GM18870 (cell line): ENCODE measurements at regions not wholly inside any gene's neighbourhood (a gene's known extent, or its start where the extent isn't known, plus 50 kb on each side); places are given as distances from the start of the nearest gene placed in this dataset.

Source experiments
- ATAC-seq: cut with Tn5 transposase; IDR thresholded peaks from one replicate; pipeline ENCODE4 v1.9.1; 2021; ENCODE audit warnings: moderate library complexity; ENCODE audit not compliant: unreplicated experiment

DNA sequence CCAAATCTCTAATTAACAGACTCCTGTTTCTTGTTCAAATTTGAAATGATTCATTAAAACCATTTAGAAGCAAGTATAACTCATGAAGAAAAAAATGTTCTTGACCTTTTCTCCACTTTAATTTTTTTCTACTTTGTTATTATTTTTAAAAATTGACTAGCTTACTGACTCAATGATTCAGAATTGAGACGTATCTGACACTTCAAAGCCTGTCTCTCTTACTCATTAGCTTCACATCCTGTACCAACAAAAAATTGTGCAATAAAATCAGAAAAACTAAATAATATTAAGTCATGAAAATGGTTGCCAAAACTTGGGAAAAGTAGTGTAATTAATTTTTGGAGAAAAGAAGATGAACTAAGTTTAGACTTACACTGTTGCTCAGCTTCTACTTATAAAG is 331.2 kb downstream of the SLC16A7 start:
- no peak for ATAC-seq

DNA sequence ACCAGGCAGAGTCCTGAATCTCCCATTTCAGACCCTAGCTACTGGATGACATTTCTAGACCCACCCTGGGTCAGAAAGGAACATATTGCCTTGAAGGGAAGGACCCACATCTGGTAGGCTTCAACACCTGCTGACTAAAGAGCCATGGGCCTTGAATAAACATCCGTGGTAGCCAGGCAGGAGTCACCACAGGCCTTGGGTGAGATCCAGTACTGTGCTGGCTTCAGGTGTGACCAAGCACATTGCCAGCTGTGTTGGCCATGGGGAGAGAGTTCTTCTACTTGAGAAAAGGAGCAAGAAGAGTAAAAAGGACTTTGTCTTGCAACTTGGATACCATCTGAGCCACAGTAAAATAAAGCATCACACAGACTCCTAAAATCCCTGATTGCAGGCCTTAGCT is 332.6 kb downstream of the SLC16A7 start:
- ATAC-seq = no peak

DNA sequence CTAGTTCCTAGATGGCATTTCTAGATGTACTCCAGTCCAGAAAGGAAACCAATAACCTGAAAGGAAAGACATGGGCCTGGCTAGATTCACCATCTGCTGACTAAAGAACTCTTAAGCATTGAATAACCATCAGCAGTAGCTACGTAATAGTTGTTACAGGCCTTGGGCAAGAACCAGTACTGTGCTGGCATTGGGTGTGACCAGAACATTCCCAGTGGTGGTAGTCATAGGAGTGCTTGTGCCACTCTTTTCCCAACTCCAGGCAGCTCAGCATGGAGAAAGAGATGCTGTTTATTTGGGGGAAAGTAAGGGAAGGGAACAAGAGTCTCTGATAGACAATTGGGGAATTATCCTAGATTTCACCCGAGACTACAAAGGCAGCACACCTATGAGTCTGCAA is 333.3 kb downstream of the SLC16A7 start:
- ATAC-seq = no peak

DNA sequence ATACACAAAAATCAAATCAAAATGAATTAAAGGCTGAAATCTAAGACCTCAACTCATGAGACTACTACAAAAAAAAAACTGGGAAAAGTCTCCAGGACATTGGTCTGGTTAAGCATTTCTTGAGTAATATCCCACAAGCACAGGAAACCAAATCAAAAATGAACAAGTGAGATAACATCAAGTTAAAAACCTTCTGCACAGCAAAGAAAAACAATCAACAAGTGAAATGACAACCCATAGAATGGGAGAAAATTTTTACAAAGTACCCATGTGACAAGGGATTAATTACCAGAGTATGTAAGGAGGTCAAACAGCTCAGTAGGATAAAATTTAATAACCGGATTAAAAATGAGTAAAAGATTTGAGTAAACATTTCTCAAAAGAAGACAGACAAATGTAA is 338.7 kb downstream of the SLC16A7 start:
- ATAC-seq = no peak

DNA sequence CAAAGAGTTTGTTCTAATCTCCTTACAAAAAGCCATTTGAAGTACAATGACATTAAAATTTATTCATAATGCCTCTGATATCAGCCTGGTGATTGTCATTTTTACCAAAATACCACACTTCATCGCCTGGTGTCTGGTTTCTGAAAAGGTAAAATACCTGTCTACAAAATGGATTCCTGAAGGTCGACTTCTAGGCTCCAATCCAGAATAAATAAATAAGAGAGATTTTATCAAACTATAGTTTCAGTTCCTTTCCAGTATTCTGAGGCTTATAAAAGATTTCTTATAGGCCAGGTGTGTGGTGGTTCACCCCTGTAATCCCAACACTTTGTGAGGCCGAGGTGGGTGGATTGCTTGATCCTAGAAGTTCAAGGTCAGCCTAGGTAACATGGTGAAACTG is 340.7 kb downstream of the SLC16A7 start:
- no peak for ATAC-seq

DNA sequence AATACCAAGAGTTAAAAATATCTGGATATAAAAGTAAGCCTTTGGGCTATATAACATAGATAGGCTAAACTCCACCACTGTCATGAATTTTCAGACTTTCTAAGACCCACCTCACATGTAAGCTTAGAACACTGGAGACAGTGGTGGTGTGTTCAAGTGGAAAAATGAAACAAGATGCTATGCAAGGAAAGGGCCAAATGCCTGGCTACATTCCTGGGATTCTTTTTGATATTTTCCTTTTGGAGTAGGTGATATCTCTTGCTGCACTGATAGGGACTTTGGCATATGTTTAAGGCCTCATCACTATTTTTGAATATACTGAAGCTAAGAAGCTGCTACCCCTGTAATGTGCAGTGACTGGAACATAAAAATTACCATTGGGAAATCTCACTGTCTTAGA is 341.3 kb downstream of the SLC16A7 start:
- ATAC-seq = no peak

DNA sequence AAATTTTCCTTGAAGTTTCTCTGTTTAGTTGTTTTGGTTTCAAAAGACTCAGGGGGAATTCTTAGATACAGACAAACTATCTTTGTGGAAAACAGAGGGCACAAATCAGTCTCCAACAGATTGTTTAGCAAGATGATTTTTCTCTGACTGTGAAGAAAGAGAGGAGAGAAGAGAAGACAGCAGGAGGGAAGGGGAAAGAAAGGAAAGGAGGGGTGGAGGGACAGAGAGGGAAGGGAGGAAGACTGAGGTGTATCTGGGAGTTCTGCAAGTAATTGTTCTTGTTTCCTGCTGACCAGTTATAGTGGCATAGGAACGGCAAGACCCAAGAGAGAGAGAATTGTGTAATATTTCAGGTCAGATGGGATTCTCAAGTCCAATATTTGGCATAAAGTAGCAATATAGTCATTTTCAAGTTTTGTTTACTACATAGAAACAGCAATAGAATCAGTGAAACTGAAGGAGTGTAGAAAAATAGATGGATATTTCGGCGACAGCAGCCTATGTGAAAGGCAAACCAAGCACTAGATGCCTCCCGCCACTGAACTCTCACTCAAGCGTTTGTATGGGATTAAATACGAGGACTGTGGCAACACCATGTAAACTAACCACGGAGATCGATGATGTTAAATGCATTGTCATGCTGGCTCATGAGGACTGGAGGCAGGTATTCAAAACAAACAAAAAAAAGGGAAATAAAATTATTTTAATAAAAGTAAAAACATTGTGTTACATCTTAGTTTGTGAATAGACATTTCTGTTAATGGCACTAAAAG is 342.5 kb downstream of the SLC16A7 start:
- no peak for ATAC-seq

DNA sequence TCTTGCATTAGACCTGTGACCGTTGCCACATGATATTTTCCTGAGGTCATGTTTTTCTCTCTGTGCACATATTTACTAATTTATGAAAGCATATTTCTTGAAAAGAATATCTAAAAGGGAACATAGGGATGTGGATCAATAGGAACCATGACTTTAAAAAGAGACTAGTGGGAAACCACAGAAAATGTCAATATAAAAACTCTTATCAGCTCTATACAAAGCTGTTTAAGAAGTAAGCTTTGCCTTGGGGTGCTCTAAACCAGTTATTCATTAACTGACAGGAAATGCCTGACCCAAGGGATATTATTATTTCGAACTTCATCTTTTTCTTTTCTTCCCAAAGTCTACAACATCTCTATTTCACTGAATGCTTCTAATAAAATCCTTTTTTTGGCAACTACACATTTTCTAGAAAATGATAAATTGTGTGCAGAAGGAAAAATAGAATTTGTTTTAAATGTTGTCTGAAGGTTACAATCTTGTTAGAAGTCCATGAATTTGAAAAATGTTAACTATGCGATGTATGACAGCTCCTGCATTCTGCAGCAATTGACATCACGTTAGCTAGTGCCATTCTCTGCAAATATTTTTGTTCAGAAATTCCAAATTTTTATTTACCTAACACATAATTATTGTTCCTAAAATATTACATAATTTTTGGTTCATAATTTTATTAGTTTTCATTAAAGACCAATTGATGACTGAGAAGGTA is 345.0 kb downstream of the SLC16A7 start:
- ATAC-seq = no peak

DNA sequence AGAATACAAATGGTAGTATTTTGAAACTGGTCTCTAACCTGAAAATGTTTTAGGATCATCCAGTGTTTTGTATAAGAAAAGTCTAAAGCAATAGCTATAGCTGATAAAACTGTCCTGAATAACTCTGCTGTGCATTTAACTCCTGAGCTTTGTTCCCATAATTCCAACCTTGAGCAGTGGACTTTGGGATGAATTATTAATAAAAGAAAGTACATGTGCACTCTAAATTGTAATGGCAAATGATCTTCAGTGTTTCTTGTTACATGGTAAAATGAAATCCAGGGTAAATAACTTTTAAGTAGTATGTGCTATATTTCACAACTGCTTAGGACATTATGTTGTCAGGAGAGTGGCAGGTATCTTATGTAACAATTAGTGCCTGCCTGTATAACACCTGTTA is 345.6 kb downstream of the SLC16A7 start:
- ATAC-seq = no peak

DNA sequence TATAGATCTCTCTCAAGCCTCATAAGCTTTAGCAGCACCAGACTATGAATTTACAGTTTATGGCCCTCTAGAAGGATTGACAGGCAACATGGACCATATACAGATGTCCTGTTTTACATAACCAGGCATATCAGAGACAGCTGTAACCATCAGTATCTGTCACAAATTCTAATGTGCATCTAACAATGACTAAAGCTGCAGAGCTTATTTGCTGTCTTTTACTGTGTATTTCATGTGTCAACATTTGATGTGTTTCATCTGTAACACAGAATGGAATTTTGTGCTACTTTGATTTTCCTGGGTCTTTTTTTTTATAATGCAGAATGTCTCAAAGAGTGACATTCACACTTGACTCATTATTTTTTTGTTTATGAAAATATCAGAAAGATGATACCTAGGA is 348.3 kb downstream of the SLC16A7 start:
- no peak for ATAC-seq

DNA sequence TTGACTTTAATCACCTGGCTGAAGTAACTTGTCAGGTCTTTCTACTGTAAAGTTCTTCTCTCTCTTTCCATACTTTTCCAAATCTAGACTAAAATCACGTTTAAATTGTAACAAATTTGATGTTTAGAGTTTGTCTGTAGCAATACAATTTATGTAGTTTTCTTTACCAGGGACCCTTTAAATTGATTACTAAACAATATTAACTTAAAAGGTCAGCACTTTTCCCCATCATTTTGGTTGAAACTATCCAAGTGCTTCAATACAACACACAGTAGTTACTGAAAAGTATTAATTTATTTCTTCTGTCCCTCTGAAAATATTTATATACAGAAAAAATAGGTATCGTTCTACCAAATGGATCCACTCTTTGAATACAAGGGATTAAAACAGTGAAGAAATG is 350.8 kb downstream of the SLC16A7 start:
- no peak for ATAC-seq

DNA sequence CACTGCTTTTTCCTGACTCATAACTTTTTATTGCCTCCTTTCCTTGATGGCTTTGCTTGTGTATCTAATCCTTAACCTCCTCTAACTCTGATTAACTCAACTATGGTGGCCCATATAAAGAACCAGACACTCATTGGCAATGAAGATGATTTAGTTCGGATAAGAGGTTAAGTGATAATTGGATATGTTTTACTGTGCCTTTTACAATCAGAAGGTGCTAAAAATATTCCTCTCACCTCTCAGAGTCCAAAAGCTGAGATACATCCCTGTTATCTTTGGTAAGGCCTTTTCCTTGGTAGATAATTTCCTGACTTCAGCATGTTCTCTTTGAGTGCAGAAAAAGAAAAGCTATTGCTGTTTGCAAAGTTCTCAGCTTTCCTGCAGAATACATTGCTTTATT is 367.7 kb downstream of the SLC16A7 start:
- no peak for ATAC-seq

DNA sequence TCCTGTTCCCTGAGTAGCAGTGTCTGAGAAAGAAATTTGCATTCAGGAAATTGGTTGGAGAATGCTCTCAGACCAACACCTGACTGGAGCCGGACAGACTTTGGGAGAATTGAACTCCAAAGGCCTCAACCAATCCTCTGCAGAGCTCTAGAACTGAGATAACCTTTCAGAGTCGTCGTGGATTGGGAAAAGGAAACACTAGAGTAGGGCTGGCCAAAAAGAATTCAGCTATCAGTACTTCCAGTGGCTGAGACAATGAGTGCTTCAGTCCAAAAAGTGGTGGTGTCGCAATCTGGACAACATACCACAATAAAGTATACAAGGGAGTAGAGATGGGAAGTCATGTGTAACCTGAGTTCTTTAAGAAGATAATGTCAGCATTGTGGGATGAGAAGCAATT is 377.1 kb downstream of the SLC16A7 start:
- no peak for ATAC-seq

DNA sequence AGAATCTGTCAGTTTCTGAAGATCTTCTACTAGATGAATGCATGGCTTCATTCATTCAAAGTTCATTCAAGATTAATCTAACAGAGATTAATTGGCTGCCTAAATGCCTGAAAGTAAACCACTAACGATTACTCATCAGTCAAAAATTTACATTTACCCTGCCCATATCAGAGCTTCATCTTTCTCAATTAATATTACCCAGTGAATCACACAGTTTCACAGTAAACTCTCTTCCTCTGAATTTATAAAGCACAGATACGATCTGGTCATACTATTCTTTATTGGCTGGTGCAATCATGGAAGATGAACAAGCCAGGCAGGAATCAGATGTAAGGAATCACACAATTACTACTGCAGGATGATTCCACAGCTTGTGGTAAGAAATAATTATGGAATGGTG is 377.7 kb downstream of the SLC16A7 start:
- ATAC-seq = no peak

DNA sequence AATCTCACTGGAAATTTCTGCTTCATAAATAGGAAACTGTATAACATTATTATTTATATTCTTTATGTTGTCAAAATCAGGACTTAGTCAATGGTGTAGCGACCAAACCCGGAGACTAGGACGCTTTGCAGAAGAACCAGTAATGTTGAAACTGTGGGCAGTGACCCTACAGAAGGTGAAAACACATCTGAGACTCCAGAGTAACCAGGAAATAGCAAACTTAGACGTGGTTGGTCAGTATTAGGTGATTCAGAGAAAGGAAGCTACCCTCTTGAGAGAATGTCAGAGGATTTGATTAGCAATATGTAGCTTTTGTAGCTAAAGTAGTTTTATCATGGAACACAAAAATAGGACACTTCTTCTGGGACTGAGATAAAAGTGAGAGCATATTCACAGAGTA is 381.9 kb downstream of the SLC16A7 start:
- ATAC-seq = no peak

DNA sequence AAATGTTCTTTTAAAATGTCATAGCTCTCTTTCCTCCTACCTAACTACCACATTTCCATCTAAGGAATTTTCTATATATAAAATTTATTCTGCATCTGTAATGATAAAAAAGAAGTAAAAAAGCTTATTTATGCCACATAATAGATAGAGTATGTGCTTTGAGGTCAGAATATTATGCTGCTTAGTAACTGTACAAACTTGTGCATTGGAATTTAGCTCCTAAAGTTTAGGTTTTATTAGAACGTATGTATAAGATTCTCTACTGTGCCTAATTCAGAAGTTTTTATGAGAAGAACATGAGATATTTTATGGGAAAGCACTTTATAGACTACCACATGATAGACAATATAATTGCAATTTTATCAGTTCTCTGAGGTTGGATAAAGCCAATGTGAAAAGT is 384.6 kb downstream of the SLC16A7 start:
- no peak for ATAC-seq

DNA sequence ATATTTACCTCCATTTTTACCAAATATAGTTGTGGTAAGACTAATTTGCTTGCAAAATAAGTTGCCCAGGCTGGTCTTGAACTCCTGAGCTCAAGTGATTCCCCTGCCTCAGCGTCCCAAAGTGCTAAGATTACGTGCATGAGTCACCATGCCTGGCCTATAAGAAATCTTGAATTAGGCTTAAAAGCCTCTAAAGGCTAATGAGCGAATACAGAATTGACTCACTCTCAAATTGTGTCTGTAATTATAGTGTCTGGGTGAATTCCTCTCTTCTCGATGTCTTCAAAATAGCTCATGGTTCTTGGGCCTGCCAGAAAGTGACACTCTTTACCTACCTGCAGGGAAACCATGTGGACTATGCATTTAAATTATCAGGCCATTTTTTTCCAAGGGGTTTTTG is 403.5 kb downstream of the SLC16A7 start:
- no peak for ATAC-seq

DNA sequence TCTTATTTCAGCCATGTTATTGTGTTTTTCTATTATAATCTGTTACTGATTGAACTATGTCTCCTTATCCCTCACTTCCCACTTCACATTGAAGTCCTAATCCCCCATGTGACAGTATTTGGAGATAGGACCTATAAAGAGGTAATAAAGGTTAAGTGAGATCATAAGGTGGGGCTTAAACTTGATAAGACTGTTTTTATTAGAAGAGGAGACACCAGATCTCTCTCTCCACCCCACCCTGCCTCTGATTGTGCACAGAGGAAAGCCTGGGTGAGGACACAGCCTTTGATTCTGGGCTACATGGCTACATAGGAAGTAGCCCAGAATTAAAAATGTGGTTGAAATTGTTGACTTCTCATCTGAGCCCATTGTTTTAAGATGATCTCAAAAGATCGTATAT is 414.7 kb downstream of the SLC16A7 start:
- no peak for ATAC-seq

DNA sequence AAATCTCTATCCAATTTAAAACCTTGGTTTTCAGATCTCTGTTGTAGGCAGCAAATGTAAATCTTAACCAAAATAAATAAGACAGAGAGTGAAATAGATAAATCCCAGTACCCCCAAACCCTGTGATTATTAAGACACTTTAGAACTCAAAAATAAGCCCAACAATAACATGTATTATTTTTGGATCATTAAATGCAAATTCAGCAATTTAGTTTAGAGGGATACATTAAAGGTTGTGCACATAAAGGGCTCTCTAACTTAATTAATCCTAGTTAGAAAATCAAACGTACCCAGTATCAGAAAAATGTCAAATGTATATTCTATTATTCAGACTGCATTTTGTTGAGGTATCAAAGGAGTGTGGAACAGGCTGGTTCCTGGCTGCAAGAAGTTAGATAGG is 416.8 kb downstream of the SLC16A7 start:
- ATAC-seq = no peak

DNA sequence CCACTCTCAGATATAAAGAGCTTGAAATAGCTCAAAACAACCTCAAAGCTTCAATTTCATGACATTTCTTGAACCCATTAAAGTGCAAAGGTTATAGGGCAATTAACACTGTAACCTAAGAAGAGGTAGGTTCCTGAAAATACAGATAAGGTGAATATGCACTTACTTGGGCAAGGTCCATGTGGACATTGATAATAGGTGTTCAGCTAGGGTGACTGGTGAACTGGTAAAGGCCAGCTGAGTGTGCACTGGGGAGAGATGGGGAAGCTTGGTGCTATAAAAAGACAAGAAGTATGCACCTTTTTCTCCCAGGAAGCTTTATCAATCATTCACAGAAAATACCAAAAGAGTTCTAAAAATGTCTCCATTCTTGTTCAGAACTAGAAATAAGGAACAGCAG is 418.6 kb downstream of the SLC16A7 start:
- no peak for ATAC-seq

DNA sequence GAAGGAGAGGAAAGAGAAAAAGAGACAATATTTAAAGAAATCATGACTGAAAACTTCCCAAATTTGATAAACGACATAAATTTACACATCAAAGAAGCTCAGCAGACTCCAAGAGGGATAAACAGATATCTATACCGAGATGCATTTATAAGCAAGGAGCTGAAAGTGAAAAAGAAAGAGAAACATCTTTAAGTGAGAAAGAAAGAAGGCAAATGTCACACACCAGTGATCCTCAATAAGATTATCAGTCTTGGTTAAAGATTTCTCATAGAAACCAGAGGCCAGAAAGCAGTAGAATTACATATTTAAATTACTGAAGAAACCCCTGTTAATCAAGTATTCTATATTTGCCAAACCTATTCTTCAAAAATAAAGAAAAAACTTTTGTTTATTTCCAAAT is 424.2 kb downstream of the SLC16A7 start:
- ATAC-seq = no peak

DNA sequence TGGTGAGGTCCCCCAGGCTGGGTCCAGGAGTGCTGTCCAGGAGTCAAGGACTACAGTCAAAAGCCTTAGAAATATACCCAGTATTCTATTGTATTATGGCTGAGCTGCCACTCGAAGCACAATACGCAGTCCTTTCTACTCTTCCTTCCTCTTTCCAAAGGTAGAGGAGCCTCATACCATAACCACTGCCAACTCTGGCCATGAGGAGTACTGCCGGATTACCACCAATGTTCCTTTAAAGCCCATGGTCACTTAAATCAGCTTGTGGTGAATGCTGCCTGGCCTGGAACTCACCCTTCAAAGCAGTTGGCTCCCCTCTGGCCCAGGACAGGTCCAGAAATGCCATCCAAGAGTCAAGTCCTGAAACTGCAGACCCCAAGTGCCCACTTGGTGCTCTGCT is 425.4 kb downstream of the SLC16A7 start:
- ATAC-seq = no peak

DNA sequence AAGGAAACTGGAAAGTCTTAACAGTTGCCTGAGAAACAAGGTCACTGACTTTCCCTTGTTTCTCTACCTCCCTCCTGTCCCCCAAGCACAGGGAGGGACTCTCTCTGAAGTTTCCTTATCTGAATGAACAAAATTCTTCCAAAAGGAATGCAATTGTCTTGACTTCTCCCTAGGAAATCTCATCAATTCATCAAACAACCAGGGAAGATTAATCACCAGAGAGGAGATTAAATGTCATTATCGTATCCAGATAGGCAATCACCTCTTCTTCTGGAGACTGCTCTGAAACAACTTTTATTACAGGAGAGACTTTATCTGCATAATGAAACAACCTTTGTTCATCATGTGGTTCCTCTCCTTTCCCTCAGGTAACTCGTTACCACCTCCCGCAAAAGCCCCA is 431.4 kb downstream of the SLC16A7 start:
- ATAC-seq = no peak
